Fibroblast of the aortic adventitia (primary cell): ENCODE measurements at regions not wholly inside any gene's neighbourhood (a gene's known extent, or its start where the extent isn't known, plus 50 kb on each side); places are given as distances from the start of the nearest gene placed in this dataset.
A peak's percentile ranks its signal among the peaks of the same experiment; 100 is the strongest.

Source experiments
- DNase-seq: peaks from one replicate; pipeline ENCODE4 v3.0.0-alpha.2; 2010; ENCODE audit warnings: low read depth
- H3K4me3 ChIP-seq: 2 replicates; pipeline ENCODE4 v1.5.1; 2011; ENCODE audit warnings: low read depth, mild to moderate bottlenecking, control low read depth, low read length, moderate library complexity
- CTCF ChIP-seq: IDR thresholded peaks from 2 replicates; pipeline ENCODE4 v1.5.1; 2011; ENCODE audit warnings: mild to moderate bottlenecking, low read length, control low read depth, inconsistent platforms; ENCODE audit not compliant: insufficient read depth

- no peak for DNase-seq
- no peak for TF ChIP-seq CTCF
- H3K4me3 ChIP-seq = no peak overlapping the region
Measured at GRCh38 chr17:77808686-77809425, 149.6 kb upstream of the TNRC6C start.

- TF ChIP-seq CTCF = no peak
- no peak overlapping the region for H3K4me3 ChIP-seq
- DNase-seq = no peak
Measured at GRCh38 chr17:77809814-77810213, 148.7 kb upstream of the TNRC6C start.

GRCh38 chr17:77810536-77810935 is 148.0 kb upstream of the TNRC6C start:
- peak; percentile 87 for DNase-seq
- no peak overlapping the region for H3K4me3 ChIP-seq
- no peak for TF ChIP-seq CTCF

DNA sequence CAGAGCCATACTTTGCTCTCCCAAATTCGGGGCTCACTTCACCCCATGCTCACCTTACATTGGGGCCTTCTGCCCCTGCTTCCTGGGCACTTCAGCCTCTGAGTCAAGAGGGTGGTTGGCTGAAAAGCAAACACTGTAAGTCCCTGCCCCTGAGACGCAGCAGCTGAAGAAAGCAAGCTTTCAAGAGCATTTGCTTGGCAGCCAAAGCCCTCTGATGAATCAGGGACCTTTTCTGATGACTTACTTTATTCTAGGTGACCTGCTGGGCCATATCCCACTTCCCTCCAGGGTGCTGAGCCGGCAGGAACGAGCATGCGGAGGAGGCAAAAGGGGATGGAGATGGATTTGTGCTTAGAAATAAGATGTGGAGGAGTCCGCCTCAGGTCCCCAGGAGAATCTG is 147.0 kb upstream of the TNRC6C start:
- no peak overlapping the region for H3K4me3 ChIP-seq
- no peak for TF ChIP-seq CTCF
- peak; percentile 39 for DNase-seq

GRCh38 chr17:77814091-77814772 is 144.3 kb upstream of the TNRC6C start:
- TF ChIP-seq CTCF = no peak
- H3K4me3 ChIP-seq = no peak overlapping the region
- no peak for DNase-seq

GRCh38 chr17:77815127-77815905 is 143.2 kb upstream of the TNRC6C start:
- no peak for DNase-seq
- TF ChIP-seq CTCF = no peak
- H3K4me3 ChIP-seq = no peak overlapping the region
